ENCODE measurements at regions not wholly inside any gene's neighbourhood (a gene's known extent, or its start where the extent isn't known, plus 50 kb on each side); places are given as distances from the start of the nearest gene placed in this dataset.

DNA sequence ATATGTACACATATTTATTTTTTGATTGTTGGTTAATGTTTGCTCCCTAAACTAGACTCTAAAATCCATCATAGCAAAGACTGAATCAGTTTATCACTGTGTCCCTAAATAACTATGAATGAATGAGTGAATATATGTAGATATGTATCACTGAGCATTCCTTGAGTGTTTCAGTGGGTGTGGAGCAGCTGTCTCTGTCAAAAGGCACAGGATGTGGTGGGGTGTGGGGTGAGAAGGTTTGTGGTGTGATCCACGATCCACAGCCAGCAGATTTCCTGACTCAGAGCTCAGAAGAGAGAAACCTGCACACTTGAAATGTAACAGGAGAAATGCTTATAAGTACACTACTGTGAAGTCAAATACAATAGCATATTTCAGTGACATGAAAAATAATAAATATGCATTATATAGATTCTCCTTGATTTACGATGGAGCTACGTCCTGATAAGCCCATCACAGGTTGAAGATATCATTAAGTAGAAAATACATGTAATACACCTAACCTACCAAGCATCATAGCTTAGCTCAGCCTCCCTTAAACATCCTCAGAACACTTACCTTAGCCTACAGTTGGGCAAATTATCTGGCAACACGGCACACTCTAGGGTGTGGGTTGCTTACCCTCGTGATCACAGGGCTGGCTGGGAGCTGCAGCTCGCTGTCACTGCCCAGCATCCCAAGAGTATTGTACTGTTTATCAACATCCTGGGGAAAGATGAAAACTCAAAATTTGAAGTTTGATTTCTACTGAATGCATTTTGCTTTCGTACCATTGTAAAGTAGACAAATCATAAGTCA is 287.0 kb downstream of the GAS1 start:
- TF ChIP-seq GATA1 (IDR thresholded peaks at IDR 0.05; ENCODE audit: low read depth, low read length): no peak
- no peak for TF ChIP-seq POLR2A (IDR thresholded peaks at IDR 0.05; ENCODE audit: low read length)
- DNase-seq: no peak

DNA sequence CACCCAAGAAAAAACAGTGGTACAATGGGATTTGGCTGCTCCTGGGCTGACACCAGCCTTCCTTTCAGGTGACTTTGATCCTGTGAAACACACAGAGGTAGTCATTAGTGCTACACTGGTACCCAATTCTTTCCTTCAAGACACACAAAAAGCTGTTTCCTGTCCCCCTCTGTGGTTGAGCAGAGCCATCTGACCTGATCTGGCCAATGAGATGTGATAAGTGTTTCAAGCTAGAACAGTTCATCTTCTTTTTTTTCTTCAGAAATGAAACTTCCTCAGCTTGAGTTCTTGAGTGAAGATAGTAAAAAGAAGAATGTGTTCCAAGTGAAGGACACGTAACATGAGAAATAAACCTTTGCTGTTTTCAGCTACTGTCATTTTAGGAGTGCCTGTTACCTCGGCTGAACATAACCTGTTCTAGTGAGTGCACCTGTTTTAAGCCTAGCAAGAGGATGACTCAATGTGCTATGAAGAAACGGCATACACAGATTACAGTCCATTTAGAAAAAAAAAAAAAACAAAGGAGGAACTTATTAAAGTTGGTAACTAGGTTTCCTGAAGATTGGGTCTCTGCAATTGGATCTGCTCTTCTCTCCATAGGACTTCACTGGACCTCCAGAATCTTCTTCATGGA is 287.8 kb downstream of the GAS1 start:
- no peak for DNase-seq
- no peak for TF ChIP-seq GATA1 (IDR thresholded peaks at IDR 0.05; ENCODE audit: low read depth, low read length)
- TF ChIP-seq POLR2A (IDR thresholded peaks at IDR 0.05; ENCODE audit: low read length): no peak

DNA sequence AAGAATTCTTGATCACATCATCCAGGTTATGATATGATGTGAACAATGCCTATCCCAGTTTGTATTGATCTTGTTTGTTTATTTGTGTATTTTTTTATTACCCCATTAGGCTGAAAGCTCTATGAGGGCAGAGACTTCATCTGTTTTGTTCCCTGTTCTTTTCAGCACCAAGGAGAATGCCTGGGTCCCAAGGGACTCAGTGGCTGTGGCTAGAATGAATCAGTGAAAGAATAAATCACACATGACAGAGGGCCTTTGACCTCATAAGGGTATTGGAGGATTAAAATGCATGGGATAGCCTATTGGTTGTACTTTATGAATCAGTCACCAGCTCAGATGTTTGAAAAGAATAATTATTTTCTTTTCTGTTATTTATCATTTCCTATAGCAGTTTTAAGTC is 292.2 kb downstream of the GAS1 start:
- TF ChIP-seq GATA1 (IDR thresholded peaks at IDR 0.05; ENCODE audit: low read depth, low read length): no peak
- no peak for TF ChIP-seq POLR2A (IDR thresholded peaks at IDR 0.05; ENCODE audit: low read length)
- DNase-seq: no peak

DNA sequence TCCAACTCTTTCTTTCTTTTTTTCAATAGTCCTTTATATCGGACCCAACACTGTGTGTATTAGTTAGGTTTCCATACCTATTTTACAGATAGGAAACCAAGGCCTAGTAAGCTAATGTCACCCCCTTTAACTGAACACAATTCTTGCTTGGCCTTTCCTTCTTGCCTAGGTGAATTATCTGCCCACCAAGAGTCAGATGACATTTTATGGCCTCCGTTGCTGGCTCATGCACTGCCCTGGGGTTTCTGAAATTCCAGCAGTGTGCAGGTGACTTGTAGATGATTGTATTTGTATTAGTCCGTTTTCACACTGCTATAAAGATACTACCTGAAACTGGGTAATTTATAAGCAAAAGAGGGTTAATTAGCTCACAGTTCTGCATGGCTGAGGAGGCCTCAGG is 293.8 kb downstream of the GAS1 start:
- no peak for DNase-seq
- TF ChIP-seq GATA1 (IDR thresholded peaks at IDR 0.05; ENCODE audit: low read depth, low read length) (no peak), POLR2A (IDR thresholded peaks at IDR 0.05; ENCODE audit: low read length) (no peak)

DNA sequence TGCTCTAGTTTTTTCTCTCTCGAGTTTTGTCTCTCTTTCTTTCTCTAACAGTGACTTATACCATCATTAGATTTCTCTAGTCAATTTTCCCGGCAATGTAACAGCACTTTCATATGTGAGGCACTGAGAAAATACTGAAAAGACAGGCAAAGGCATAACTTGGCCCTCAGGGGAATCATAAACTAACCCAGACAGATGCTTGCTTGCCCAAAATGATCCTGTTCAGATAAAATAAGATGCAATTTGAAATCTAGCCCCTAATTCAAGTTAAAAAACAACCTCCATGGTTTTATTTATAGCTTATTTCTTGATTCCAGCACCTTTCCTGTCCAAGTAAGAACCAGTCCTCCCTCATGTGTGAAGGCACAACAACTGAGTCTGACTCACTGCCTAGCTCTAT is 294.6 kb downstream of the GAS1 start:
- TF ChIP-seq POLR2A (IDR thresholded peaks at IDR 0.05; ENCODE audit: low read length) (no peak), GATA1 (IDR thresholded peaks at IDR 0.05; ENCODE audit: low read depth, low read length) (no peak)
- no peak for DNase-seq

DNA sequence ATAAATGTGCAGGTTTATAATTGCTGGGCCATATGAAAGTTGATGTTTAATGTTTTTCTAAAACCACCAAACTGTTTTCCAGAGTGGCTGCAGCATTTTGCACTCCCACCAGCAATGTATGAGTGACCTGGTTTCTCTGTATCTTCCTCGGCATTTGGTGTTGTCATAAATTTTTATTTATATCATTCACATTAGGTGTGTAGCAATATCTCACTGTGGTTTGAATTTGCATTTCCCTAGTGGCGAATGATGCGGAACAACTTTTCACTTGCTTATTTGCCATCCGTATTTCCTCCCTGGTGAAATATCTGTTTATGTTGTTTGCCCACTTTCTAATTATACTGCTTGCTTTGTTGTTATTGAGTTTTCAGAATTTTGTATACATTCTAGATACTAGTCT is 295.7 kb upstream of the TUT7 start:
- TF ChIP-seq POLR2A (IDR thresholded peaks at IDR 0.05; ENCODE audit: low read length) (no peak), GATA1 (IDR thresholded peaks at IDR 0.05; ENCODE audit: low read depth, low read length) (no peak)
- DNase-seq: no peak

DNA sequence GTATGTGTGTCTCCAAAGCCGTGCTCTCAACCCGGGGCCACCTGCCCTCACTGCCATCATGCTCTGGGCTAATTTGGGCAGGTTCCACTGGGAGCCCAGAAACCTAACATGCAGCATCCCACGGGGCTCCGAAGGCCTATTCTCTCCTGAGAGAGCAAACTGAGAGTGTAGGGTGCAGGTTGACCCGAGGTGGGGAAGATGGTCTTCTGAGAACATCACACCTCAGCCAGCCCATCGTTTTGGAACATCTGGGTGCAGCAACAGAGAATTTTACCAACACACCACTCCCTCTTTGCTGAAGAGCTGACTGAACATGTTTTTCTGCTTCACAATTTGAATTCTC is 294.6 kb upstream of the TUT7 start:
- DNase-seq: no peak
- TF ChIP-seq GATA1 (IDR thresholded peaks at IDR 0.05; ENCODE audit: low read depth, low read length) (no peak), POLR2A (IDR thresholded peaks at IDR 0.05; ENCODE audit: low read length) (no peak)

DNA sequence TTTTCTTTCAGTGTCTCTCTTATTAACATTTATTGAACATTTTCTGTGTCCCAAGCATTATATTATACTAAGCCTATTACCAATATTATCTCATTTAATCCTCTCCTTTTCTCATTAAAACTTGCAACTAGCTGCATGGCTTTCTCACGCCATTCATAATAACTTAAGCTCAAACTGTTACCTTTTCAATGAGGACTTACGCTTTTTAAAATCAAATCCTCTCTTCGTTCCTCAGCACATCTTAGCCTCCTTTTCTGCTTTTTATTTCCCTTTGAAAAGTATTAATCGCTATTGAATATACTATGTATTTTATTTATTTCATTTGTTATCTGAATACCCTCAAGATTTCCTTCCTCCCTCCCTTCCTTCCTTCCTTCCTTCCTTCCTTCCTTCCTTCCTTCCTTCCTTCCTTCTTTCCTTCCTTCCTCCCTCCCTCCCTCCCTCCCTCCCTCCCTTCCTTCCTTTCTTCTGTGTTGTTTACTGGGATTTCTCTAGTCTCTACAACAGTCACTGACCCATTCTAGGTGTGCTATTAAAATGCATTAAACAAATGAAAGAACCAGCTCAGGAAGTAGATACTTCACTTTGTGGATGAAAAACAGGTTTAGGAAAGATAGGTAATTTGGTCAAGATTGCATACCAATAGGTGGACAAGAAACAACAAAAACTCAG is 294.1 kb upstream of the TUT7 start:
- TF ChIP-seq POLR2A (IDR thresholded peaks at IDR 0.05; ENCODE audit: low read length): no peak
- TF ChIP-seq GATA1 (IDR thresholded peaks at IDR 0.05; ENCODE audit: low read depth, low read length): no peak
- DNase-seq: no peak

DNA sequence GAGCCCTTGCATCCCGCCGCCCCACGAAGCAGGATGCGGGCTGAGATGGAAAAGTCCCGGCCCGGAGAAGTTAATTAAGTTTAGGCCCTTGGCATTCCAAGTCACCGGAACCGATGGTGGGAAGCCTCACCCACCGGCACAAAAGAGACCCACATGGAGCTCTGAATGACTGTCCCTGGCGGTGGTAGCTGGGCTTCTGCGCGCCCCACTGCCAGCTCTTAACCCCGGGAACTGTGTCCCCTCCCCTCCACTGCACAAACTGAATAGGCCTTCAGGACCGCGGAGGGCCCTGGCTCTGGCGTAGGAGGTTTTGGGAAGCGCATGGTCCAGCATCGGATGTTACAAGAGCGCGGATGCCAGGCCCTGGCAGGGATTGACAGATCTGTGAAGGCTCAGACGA is 291.1 kb upstream of the TUT7 start:
- TF ChIP-seq GATA1 (IDR thresholded peaks at IDR 0.05; ENCODE audit: low read depth, low read length) (no peak), POLR2A (IDR thresholded peaks at IDR 0.05; ENCODE audit: low read length) (no peak)
- DNase-seq: no peak

DNA sequence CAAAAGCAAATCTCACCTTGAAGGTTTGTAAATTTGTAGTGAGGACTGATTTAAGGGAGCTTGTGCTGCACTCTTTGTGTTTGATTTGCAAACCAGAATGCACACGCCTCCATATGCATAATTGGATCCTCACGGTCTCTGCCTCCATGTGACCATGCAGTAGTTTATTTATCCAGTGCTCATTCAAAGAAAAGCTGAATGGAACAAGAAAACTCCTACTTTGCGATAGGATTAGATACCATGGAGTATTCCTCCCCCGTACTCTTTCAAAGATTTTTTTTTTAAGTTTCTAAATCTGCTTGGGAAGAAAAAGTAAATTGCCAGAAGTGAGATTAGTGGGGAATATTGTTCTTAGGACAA is 290.4 kb upstream of the TUT7 start:
- TF ChIP-seq POLR2A (IDR thresholded peaks at IDR 0.05; ENCODE audit: low read length) (no peak), GATA1 (IDR thresholded peaks at IDR 0.05; ENCODE audit: low read depth, low read length) (no peak)
- no peak for DNase-seq

DNA sequence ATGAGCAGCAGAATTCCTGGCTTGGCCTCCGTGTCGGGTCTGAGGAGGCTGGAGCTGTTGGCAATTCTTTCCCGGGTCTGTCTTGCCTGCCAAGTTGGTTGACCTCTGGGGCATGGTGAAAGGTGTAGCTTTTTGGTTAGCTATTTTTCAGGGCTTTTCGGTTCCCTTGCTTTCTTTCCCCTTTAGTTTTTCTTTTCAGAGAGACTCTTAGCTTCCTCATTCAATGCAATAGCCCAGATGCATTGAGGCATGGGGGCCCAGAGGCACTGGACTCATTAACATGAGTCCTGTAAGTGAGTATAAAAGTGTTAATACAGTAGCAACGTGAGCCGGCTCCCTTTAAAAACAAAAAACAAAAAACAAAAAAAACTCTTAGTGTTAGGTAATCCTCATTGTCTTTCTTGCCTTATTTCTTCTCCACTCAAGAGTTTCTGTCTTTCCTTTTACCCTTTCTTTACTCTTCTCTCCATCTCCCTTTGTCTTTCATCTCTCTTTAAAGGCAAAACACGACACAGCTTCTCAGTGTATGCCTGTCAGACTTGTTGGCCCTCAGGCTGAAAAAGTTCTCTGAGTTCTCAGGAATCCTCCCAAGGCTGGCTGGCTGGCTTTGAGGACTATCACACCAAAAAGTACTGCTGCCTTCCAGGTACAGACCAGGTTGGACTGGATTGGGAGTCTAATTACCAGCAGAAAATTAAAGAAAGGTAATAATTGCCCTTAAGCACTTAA is 289.9 kb upstream of the TUT7 start:
- no peak for DNase-seq

DNA sequence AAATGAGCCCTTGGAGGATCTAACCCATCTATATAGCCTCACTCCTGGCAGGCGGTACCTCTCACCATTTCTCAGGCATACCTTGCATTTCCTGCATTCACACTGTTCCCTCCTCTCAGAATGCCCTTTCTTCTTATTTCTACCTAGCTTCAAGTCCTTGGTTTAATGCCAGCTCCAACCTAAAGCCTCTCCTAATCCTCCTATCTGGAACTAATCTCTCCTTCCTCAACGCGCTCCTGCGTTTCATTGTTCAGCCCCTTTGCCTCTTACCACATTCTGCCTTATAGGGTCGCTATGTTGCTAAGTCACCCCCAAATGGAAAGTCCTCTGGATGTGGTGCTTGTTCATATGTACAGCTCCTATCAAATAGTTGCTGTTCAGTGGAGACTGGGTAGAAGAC is 288.5 kb upstream of the TUT7 start:
- no peak for DNase-seq
- TF ChIP-seq POLR2A (IDR thresholded peaks at IDR 0.05; ENCODE audit: low read length) (no peak), GATA1 (IDR thresholded peaks at IDR 0.05; ENCODE audit: low read depth, low read length) (no peak)

More for the DNA sequence above, 289.9 kb upstream of the TUT7 start:
- TF ChIP-seq GATA1 (IDR thresholded peaks at IDR 0.05; ENCODE audit: low read depth, low read length) (no peak), POLR2A (IDR thresholded peaks at IDR 0.05; ENCODE audit: low read length) (no peak)

DNA sequence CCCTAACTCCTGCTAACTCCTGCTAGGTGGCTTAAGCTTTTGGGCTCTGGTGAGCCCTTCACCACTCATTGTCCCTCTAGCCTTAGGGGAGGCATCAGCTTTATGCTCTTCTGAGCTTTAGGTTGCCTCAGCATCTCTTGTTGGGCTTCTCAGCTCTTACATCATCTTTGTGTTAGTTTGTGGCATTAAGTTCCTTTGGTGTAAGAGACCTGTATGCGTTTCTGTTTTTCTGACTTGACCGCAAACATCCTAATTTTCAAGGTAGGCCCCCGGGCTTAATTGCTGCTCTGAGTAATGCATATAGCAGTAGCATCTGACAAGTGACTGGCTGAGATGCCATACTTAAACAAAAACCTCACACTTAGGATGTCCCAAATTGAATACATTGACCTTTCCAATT is 287.8 kb upstream of the TUT7 start:
- TF ChIP-seq POLR2A (IDR thresholded peaks at IDR 0.05; ENCODE audit: low read length) (no peak), GATA1 (IDR thresholded peaks at IDR 0.05; ENCODE audit: low read depth, low read length) (no peak)
- no peak for DNase-seq

DNA sequence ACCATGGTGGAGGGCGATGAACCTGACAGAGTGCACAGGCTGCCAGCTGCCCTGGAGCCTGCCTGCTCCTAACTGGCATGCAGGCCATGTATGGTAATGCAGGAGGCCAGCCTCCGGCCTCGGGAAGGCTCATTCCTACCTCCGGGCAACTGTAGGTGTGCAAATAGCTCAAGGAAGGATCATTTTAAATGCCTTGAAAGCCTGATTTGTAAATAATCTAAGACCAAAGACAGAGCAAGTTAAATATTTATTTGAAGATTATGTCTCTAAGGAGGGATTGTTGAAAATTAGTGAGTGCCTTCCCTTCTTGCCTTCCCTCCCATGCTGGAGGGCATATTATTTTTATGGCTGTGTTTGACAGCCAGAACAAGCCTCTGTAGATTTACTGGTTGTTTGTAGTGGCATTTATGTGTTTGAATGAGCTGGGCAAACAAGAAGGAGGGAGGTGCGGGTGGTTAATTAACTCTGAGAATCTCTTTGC is 285.7 kb upstream of the TUT7 start:
- DNase-seq: no peak
- TF ChIP-seq POLR2A (IDR thresholded peaks at IDR 0.05; ENCODE audit: low read length) (no peak), GATA1 (IDR thresholded peaks at IDR 0.05; ENCODE audit: low read depth, low read length) (no peak)

Data from erythroblast (primary cell).